OCI-M1 (cell line): ENCODE measurements at regions not wholly inside any gene's neighbourhood (a gene's known extent, or its start where the extent isn't known, plus 50 kb on each side); places are given as distances from the start of the nearest gene placed in this dataset.
A peak's percentile ranks its signal among the peaks of the same experiment; 100 is the strongest.

Experiments
- DNase-seq: peaks from one replicate; lab custom pipeline; 2025; lab: John Stamatoyannopoulos, UW

GRCh38 chr13:24081387-24081786, 79.1 kb upstream of the SPATA13 start:
- no peak for DNase-seq

GRCh38 chr13:24083141-24083540, 77.4 kb upstream of the SPATA13 start:
- no peak for DNase-seq

- DNase-seq: peak; percentile 9
Observed at GRCh38 chr13:24083722-24084421, 76.6 kb upstream of the SPATA13 start.

- DNase-seq: no peak
Observed at GRCh38 chr13:24085662-24086061, 74.9 kb upstream of the SPATA13 start.

- DNase-seq: no peak
Observed at GRCh38 chr13:24086642-24087041, 73.9 kb upstream of the SPATA13 start.

GRCh38 chr13:24087605-24088225, 72.8 kb upstream of the SPATA13 start:
- no peak for DNase-seq

GRCh38 chr13:24090049-24090448, 70.5 kb upstream of the SPATA13 start:
- DNase-seq: no peak

- no peak for DNase-seq
Observed at GRCh38 chr13:24091080-24091479, 69.4 kb upstream of the SPATA13 start.

- no peak for DNase-seq
Observed at GRCh38 chr13:24092108-24092507, 68.4 kb upstream of the SPATA13 start.

- no peak for DNase-seq
Observed at GRCh38 chr13:24093047-24093446, 67.5 kb upstream of the SPATA13 start.

GRCh38 chr13:24096659-24097058, 63.9 kb upstream of the SPATA13 start:
- no peak for DNase-seq

- DNase-seq: peak; percentile 21
Observed at GRCh38 chr13:24097064-24097463, 63.5 kb upstream of the SPATA13 start.

- DNase-seq: no peak
Observed at GRCh38 chr13:24097667-24098066, 62.9 kb upstream of the SPATA13 start.

GRCh38 chr13:24099490-24099889, 61.0 kb upstream of the SPATA13 start:
- no peak for DNase-seq

- no peak for DNase-seq
Observed at GRCh38 chr13:24100188-24100587, 60.3 kb upstream of the SPATA13 start.

GRCh38 chr13:24103782-24104372, 56.6 kb upstream of the SPATA13 start:
- DNase-seq: no peak

GRCh38 chr13:24104723-24105122, 55.8 kb upstream of the SPATA13 start:
- no peak for DNase-seq

GRCh38 chr13:24106429-24106828, 54.1 kb upstream of the SPATA13 start:
- DNase-seq: no peak

- DNase-seq: no peak
Observed at GRCh38 chr13:24107955-24108614, 52.4 kb upstream of the SPATA13 start.

GRCh38 chr13:24108615-24108965, 51.9 kb upstream of the SPATA13 start:
- no peak for DNase-seq

GRCh38 chr13:24110011-24110410, 50.5 kb upstream of the SPATA13 start:
- no peak for DNase-seq
